Activated CD8-positive, alpha-beta memory T cell treated with anti-CD3 and anti-CD28 coated beads, Interleukin-2, amount 10 ng/mL, durations not matched to agents 7 days and 5 days (primary cell): ENCODE measurements at regions not wholly inside any gene's neighbourhood (a gene's known extent, or its start where the extent isn't known, plus 50 kb on each side); places are given as distances from the start of the nearest gene placed in this dataset.
"Not testable (repeated sequence)": the region's sequence is repeated elsewhere in the genome, so short reads cannot be mapped to it uniquely, and the experiment has no call there.

Experiments used
- ATAC-seq: fragments of 150-1000 bp; cut with Tn5 transposase; one replicate; pipeline ENCODE4 v1.10.0; 2021; ENCODE audit warnings: moderate library complexity
- CTCF ChIA-PET: fragments of 350-600 bp; sonication (Branson Sonifier 250); formaldehyde crosslinking; loops from one replicate; lab custom pipeline; 2021; ENCODE audit warnings: antibody characterized with exemption; lab: Charles Lee
- DNase-seq: peaks from one replicate; pipeline ENCODE4 v3.0.0-alpha.2; 2020
- H3K27ac Mint-ChIP-seq: one replicate; pipeline ENCODE4 v1.8.0; 2021; ENCODE audit warnings: mild to moderate bottlenecking, mixed read lengths
- H3K27me3 Mint-ChIP-seq: one replicate; pipeline ENCODE4 v1.8.0; 2021; ENCODE audit warnings: mixed read lengths
- H3K36me3 Mint-ChIP-seq: one replicate; pipeline ENCODE4 v1.8.0; 2021; ENCODE audit warnings: mild to moderate bottlenecking, mixed read lengths
- H3K4me1 Mint-ChIP-seq: one replicate; pipeline ENCODE4 v1.8.0; 2021; ENCODE audit warnings: mixed read lengths
- H3K4me3 Mint-ChIP-seq: one replicate; pipeline ENCODE4 v1.8.0; 2021; ENCODE audit warnings: mild to moderate bottlenecking, moderate library complexity, mixed read lengths
- H3K9me3 Mint-ChIP-seq: one replicate; pipeline ENCODE4 v1.8.0; 2022; ENCODE audit warnings: low read depth, mixed read lengths

DNA sequence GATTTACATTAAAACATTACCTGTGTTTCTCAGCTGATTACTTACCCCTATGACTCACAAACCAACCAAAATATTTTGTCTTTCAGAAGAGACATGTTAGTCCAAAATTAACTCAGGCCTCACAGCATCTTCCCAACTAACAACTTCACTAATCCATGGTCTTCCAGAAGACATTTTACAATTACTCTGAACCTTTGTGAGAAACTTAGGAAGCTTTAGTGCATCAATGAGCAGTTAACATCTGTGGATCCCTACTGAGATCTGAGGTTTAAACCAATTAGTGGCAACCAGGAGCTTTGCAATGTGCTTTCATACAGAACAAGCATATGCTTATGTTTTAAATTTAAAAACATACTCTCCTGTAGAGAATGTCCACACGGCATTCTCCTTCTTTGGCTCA is 269.7 kb downstream of the UBE3D start:
- ATAC-seq, result no peak
- H3K27me3 Mint-ChIP-seq, result peaks cover 4% of the 10 kb centered on the region
- no peaks in the 10 kb centered on the region for H3K36me3 Mint-ChIP-seq
- DNase-seq, result no peak
- H3K27ac Mint-ChIP-seq, result no peak overlapping the region
- H3K4me1 Mint-ChIP-seq, result no peaks in the 10 kb centered on the region
- no peak overlapping the region for H3K4me3 Mint-ChIP-seq
- H3K9me3 Mint-ChIP-seq, result no peaks in the 10 kb centered on the region
- CTCF ChIA-PET, result no interaction called here

DNA sequence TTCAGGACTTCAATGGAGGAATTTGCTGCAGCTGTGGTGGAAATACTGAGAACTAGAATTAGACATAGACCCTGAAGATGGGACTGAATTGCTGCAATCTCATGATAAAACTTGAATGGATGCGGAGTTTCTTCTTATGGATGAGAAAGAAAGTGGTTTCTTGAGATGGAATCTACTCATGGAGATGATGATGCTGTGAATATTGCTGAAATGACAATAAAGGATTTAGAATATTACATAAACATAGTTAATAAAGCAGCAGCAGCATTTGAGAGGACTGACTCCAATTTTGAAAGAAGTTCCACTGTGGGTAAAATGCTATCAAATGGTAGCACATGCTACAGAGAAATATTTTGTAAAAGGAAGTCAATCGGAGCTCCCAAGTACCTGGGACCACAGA is 264.6 kb downstream of the UBE3D start:
- ATAC-seq, result no peak
- Mint-ChIP-seq H3K9me3 (no peaks in the 10 kb centered on the region), H3K4me3 (no peak overlapping the region), H3K27ac (no peak overlapping the region), H3K27me3 (no peaks in the 10 kb centered on the region), H3K4me1 (no peaks in the 10 kb centered on the region), H3K36me3 (no peaks in the 10 kb centered on the region)
- CTCF ChIA-PET, result no interaction called here
- no peak for DNase-seq

DNA sequence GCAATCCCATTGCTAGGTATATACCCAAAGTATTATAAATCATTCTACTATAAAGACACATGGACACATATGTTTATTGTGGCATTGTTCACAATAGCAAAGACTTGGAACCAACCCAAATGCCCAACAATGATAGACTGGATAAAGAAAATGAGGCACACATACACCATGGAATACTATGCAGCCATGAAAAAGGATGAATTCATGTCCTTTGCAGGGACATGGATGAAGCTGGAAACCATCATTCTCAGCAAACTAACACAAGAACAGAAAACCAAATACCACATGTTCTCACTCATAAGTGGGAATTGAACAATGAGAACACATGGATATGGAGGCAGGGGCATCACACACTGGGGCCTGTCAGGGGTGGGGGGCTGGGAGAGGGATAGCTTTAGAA is 249.4 kb downstream of the UBE3D start:
- DNase-seq, H3K36me3 Mint-ChIP-seq, H3K27ac Mint-ChIP-seq, H3K4me1 Mint-ChIP-seq, H3K9me3 Mint-ChIP-seq, CTCF ChIA-PET, H3K4me3 Mint-ChIP-seq, H3K27me3 Mint-ChIP-seq, ATAC-seq: not testable (repeated sequence)

DNA sequence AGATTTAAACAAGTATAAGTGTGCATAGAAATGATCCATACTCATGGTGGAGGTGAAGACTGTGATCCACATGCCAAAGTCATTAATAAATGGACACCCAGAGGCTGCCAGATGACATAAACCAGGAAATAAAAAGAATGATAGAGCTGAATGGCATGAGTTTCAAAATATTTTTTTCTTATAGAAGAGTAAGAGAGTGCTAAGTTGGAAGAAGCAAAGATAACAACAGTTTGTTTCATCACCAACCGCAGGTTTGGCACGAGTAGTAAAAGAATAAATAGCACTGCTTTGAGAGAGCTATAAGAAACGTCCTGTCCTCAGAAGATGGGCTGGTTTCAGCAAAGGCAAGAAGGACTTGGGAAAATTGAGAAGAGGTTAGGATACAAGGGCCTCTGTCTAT is 246.9 kb downstream of the UBE3D start:
- H3K4me1 Mint-ChIP-seq, result no peaks in the 10 kb centered on the region
- ATAC-seq, result no peak
- CTCF ChIA-PET, result no interaction called here
- no peak for DNase-seq
- no peaks in the 10 kb centered on the region for H3K36me3 Mint-ChIP-seq
- H3K4me3 Mint-ChIP-seq, result no peak overlapping the region
- H3K27ac Mint-ChIP-seq, result no peak overlapping the region
- H3K9me3 Mint-ChIP-seq, result no peaks in the 10 kb centered on the region
- H3K27me3 Mint-ChIP-seq, result no peaks in the 10 kb centered on the region

DNA sequence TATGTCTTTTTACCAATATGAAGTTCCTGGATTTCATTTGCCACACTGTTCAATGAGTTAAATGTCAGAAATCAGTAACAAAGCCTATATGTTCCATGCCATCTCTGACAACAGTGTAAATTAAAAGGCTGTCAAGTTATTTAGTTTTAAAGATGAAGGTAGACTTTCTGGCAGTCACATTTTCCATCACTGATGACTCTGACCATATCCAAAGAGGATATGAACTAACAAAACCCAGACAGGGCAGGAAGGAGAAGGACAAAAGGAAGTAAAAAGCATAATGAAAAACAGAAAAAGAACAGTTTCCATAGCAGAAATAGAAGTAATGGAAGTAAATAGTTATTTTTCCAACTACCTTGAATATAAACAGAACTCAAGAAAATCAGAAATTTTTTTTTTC is 242.3 kb downstream of the UBE3D start:
- Mint-ChIP-seq H3K4me1 (no peaks in the 10 kb centered on the region), H3K9me3 (no peaks in the 10 kb centered on the region), H3K27ac (no peak overlapping the region), H3K4me3 (no peak overlapping the region), H3K27me3 (no peaks in the 10 kb centered on the region), H3K36me3 (no peaks in the 10 kb centered on the region)
- no peak for DNase-seq
- no peak for ATAC-seq
- CTCF ChIA-PET, result interaction anchor here (0.9 kb wide), 1 partner anchor 242 kb away, joined by 3 read pairs; the partner anchor contains the start of gene UBE3D

DNA sequence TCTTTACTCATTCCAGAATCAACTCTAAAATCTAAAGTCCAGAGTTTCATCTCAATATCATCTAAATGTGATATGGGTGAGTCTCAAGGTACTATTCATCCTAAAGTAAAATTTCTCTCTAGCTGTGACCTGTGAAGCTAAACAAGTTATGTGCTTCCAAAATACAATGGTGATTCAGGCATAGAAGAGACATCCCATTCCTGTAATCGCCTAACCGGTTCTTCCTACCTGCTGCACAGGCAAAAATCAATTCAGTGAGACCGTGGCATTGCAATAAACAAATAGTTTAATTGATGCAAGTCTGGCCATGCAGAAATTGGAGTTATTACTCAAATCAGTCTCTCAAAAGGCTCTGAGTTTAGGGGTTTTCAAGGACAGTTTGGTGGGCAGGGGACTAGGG is 232.8 kb downstream of the UBE3D start:
- Mint-ChIP-seq H3K36me3 (no peaks in the 10 kb centered on the region), H3K27ac (no peak overlapping the region), H3K4me1 (no peaks in the 10 kb centered on the region), H3K9me3 (no peaks in the 10 kb centered on the region), H3K4me3 (no peak overlapping the region), H3K27me3 (no peaks in the 10 kb centered on the region)
- no peak for DNase-seq
- CTCF ChIA-PET, result no interaction called here
- ATAC-seq, result no peak

DNA sequence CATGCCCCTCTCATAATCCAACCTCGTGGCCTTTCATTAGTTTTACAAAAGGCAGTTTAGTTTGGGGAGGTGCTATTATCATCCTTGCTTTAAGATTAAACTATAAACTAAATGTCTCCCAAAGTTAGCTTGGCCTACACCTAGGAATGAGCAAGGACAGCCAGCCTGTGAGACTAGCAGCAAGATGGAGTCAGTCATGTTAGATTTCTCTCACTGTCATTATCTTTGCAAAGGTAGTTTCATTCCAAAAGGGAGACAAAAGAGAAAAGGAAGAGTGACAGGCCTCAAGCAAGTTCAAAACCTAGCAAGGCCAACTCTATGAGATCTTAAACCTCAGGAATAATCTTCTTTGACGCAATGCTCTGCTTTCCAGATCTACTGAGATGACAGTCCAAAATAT is 232.2 kb downstream of the UBE3D start:
- CTCF ChIA-PET, result no interaction called here
- Mint-ChIP-seq H3K27me3 (no peaks in the 10 kb centered on the region), H3K27ac (no peak overlapping the region), H3K9me3 (no peaks in the 10 kb centered on the region), H3K36me3 (no peaks in the 10 kb centered on the region), H3K4me1 (no peaks in the 10 kb centered on the region), H3K4me3 (no peak overlapping the region)
- no peak for DNase-seq
- no peak for ATAC-seq

DNA sequence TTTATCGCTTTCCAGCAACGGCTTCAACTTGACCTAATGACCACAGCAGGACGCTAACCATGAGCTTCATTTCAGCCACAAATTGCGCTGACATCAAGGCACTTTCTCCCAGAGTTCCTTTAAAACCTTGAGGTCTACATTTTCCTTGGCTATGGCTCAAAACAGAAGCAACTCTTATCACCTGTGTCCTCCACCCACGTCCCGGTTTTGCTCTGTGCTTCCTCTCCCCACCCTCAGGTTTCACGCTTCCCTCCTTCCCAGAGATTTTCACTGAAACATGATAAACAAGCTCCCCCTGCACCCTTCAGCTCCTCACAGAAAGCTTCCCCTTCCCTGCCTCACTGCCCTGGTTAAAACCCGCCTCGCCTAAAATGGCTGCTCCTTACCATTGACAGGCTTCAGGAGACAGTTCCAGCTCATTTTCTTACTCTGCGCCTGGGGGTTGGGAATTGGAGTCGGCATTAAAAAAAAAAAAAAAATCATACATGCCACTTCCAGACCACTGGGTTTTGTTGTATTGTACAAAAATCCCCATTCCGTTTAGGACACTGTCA is 229.5 kb downstream of the UBE3D start:
- Mint-ChIP-seq H3K27ac (no peak overlapping the region), H3K9me3 (no peaks in the 10 kb centered on the region), H3K36me3 (no peaks in the 10 kb centered on the region), H3K4me3 (no peak overlapping the region), H3K4me1 (no peaks in the 10 kb centered on the region), H3K27me3 (no peaks in the 10 kb centered on the region)
- ATAC-seq, result no peak
- CTCF ChIA-PET, result no interaction called here
- no peak for DNase-seq

DNA sequence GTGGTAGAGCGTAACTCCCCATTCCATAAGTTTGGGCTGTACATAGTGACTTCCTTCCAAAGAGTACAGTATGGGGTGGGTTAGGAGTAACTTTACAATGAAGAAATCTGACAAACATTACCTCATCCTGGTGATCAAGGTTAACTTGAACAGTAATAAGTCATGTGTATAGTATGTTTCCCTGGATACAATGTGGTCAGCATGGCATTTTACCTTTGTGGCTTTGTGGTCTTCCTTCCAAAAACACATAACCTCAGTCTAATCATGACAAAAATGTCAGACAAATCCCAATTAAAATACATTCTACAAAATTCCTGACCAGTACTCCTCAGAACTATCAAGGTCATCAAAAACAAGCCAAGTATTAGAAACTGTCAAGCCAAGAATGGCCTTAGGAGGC is 225.1 kb downstream of the UBE3D start:
- no peak overlapping the region for H3K4me3 Mint-ChIP-seq
- CTCF ChIA-PET, result no interaction called here
- no peaks in the 10 kb centered on the region for H3K36me3 Mint-ChIP-seq
- no peaks in the 10 kb centered on the region for H3K27me3 Mint-ChIP-seq
- H3K4me1 Mint-ChIP-seq, result no peaks in the 10 kb centered on the region
- DNase-seq, result no peak
- no peak overlapping the region for H3K27ac Mint-ChIP-seq
- ATAC-seq, result no peak
- no peaks in the 10 kb centered on the region for H3K9me3 Mint-ChIP-seq

DNA sequence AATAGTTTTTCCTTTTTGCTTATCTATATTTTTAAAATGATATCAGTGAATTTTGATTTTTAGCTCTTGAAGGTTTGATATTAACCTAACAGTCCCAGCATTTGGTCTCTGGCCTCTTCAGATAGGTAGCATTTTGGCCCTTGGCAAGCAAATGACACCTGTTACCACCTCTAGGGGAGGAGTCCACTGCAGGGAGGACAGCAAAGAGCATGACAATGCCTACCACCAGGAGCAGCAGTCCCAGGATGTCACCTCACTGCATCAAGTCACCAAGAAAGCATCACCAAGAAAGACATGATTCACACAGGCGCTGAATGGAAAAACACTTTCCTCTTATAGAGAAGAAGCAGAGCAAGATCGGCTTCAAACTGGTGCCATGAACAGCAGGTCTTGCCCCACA is 224.3 kb downstream of the UBE3D start:
- CTCF ChIA-PET, result no interaction called here

More for the DNA sequence above, 224.3 kb downstream of the UBE3D start:
- Mint-ChIP-seq H3K4me1 (no peaks in the 10 kb centered on the region), H3K36me3 (no peaks in the 10 kb centered on the region), H3K27ac (no peak overlapping the region), H3K9me3 (no peaks in the 10 kb centered on the region), H3K27me3 (no peaks in the 10 kb centered on the region), H3K4me3 (no peak overlapping the region)
- DNase-seq, result no peak
- ATAC-seq, result no peak
